ENCODE measurements at regions not wholly inside any gene's neighbourhood (a gene's known extent, or its start where the extent isn't known, plus 50 kb on each side); places are given as distances from the start of the nearest gene placed in this dataset.

DNA sequence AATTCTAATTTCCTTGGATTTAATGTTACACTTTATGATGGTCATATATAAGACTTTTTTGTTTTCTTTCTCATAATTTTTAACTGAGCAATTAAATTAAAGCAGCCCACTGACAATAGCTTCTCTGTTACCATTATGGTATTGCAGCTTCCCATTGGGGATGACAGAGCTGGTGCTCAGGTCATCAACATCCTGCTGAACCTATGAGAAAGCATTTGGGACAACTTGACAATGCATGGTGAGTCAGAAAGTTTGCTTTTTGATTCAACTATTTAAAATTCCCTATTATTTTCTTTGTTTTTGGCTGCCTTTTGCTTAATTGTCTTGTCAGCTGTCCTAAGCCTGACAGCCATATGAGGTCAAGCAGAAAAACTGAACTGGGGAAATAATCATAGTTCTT, 487.4 kb upstream of the RIOK2 start:
- TF ChIP-seq, protein P1, sequence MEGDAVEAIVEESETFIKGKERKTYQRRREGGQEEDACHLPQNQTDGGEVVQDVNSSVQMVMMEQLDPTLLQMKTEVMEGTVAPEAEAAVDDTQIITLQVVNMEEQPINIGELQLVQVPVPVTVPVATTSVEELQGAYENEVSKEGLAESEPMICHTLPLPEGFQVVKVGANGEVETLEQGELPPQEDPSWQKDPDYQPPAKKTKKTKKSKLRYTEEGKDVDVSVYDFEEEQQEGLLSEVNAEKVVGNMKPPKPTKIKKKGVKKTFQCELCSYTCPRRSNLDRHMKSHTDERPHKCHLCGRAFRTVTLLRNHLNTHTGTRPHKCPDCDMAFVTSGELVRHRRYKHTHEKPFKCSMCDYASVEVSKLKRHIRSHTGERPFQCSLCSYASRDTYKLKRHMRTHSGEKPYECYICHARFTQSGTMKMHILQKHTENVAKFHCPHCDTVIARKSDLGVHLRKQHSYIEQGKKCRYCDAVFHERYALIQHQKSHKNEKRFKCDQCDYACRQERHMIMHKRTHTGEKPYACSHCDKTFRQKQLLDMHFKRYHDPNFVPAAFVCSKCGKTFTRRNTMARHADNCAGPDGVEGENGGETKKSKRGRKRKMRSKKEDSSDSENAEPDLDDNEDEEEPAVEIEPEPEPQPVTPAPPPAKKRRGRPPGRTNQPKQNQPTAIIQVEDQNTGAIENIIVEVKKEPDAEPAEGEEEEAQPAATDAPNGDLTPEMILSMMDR (IDR thresholded peaks at IDR 0.05 in 4 of 5, conservative IDR thresholded peaks at IDR 0.05 in 1 of 5), result no peak
- no peak for TF ChIP-seq POLR2A (IDR thresholded peaks at IDR 0.05)

Measured in gastrocnemius medialis (tissue), 4 donors.